ENCODE measurements at regions not wholly inside any gene's neighbourhood (a gene's known extent, or its start where the extent isn't known, plus 50 kb on each side); places are given as distances from the start of the nearest gene placed in this dataset.

- Histone ChIP-seq H2AFZ (ENCODE audit: low read length) (no peak overlapping the region), H4K20me1 (ENCODE audit: control insufficient read depth, extremely low read depth, insufficient read depth, low read length) (no peaks in the 10 kb centered on the region), H3K4me3 (replicated peaks in 1 of 4; ENCODE audit: control extremely low read depth in 1 of 4, insufficient read depth in 1 of 4, low read depth in 3 of 4, low read length in 4 of 4) (no peak overlapping the region), H3K27ac (ENCODE audit: insufficient read depth, low read length) (no peak overlapping the region), H3K9me3 (ENCODE audit: control insufficient read depth, insufficient read depth, low read depth, low read length) (no peaks in the 10 kb centered on the region), H3K4me2 (ENCODE audit: extremely low read depth, insufficient read depth, low read length) (no peak overlapping the region), H3K79me2 (ENCODE audit: control insufficient read depth, insufficient read depth, low read length) (no peaks in the 10 kb centered on the region), H3K9ac (ENCODE audit: insufficient read depth, low read length) (no peak overlapping the region), H3K36me3 (ENCODE audit: control insufficient read depth, insufficient read depth, low read length) (no peaks in the 10 kb centered on the region), H3K4me1 (ENCODE audit: control insufficient read depth, extremely low read depth, insufficient read depth, low read length) (no peaks in the 10 kb centered on the region), H3K27me3 (ENCODE audit: control insufficient read depth, insufficient read depth, low read length) (no peaks in the 10 kb centered on the region)
- no peak for TF ChIP-seq CTCF (conservative IDR thresholded peaks at IDR 0.05 in 1 of 2, IDR thresholded peaks at IDR 0.05 in 1 of 2; ENCODE audit: low read depth in 1 of 2, low read length in 2 of 2)
- no peak for TF ChIP-seq EZH2 (IDR thresholded peaks at IDR 0.05; ENCODE audit: low read length, missing control alignments)
- no peak for DNase-seq (ENCODE audit: low read depth in 2 of 2)
Measured at GRCh38 chr1:57633056-57633455, 209.2 kb upstream of the DAB1 start.

- Histone ChIP-seq H3K9me3 (ENCODE audit: control insufficient read depth, insufficient read depth, low read depth, low read length) (no peaks in the 10 kb centered on the region), H3K79me2 (ENCODE audit: control insufficient read depth, insufficient read depth, low read length) (no peaks in the 10 kb centered on the region), H3K27ac (ENCODE audit: insufficient read depth, low read length) (no peak overlapping the region), H3K27me3 (ENCODE audit: control insufficient read depth, insufficient read depth, low read length) (no peaks in the 10 kb centered on the region), H3K9ac (ENCODE audit: insufficient read depth, low read length) (no peak overlapping the region), H3K36me3 (ENCODE audit: control insufficient read depth, insufficient read depth, low read length) (no peaks in the 10 kb centered on the region), H2AFZ (ENCODE audit: low read length) (no peak overlapping the region), H3K4me3 (replicated peaks in 1 of 4; ENCODE audit: control extremely low read depth in 1 of 4, insufficient read depth in 1 of 4, low read depth in 3 of 4, low read length in 4 of 4) (no peak overlapping the region), H3K4me1 (ENCODE audit: control insufficient read depth, extremely low read depth, insufficient read depth, low read length) (no peaks in the 10 kb centered on the region), H4K20me1 (ENCODE audit: control insufficient read depth, extremely low read depth, insufficient read depth, low read length) (no peaks in the 10 kb centered on the region), H3K4me2 (ENCODE audit: extremely low read depth, insufficient read depth, low read length) (no peak overlapping the region)
- TF ChIP-seq EZH2 (IDR thresholded peaks at IDR 0.05; ENCODE audit: low read length, missing control alignments) (no peak), CTCF (conservative IDR thresholded peaks at IDR 0.05 in 1 of 2, IDR thresholded peaks at IDR 0.05 in 1 of 2; ENCODE audit: low read depth in 1 of 2, low read length in 2 of 2) (no peak)
- DNase-seq (ENCODE audit: low read depth in 2 of 2) = peak in 1 of 2 donors; percentile 35
Measured at GRCh38 chr1:57632401-57632800, 208.5 kb upstream of the DAB1 start.

GRCh38 chr1:57627612-57628011 is 203.8 kb upstream of the DAB1 start:
- H3K79me2 ChIP-seq (ENCODE audit: control insufficient read depth, insufficient read depth, low read length) = no peaks in the 10 kb centered on the region
- H3K4me2 ChIP-seq (ENCODE audit: extremely low read depth, insufficient read depth, low read length) = no peak overlapping the region
- no peak overlapping the region for H3K9ac ChIP-seq (ENCODE audit: insufficient read depth, low read length)
- no peaks in the 10 kb centered on the region for H4K20me1 ChIP-seq (ENCODE audit: control insufficient read depth, extremely low read depth, insufficient read depth, low read length)
- no peaks in the 10 kb centered on the region for H3K36me3 ChIP-seq (ENCODE audit: control insufficient read depth, insufficient read depth, low read length)
- no peaks in the 10 kb centered on the region for H3K27me3 ChIP-seq (ENCODE audit: control insufficient read depth, insufficient read depth, low read length)
- TF ChIP-seq CTCF (conservative IDR thresholded peaks at IDR 0.05 in 1 of 2, IDR thresholded peaks at IDR 0.05 in 1 of 2; ENCODE audit: low read depth in 1 of 2, low read length in 2 of 2) (no peak), EZH2 (IDR thresholded peaks at IDR 0.05; ENCODE audit: low read length, missing control alignments) (no peak)
- H3K27ac ChIP-seq (ENCODE audit: insufficient read depth, low read length) = no peak overlapping the region
- no peak overlapping the region for H2AFZ ChIP-seq (ENCODE audit: low read length)
- no peaks in the 10 kb centered on the region for H3K9me3 ChIP-seq (ENCODE audit: control insufficient read depth, insufficient read depth, low read depth, low read length)
- H3K4me3 ChIP-seq (replicated peaks in 1 of 4; ENCODE audit: control extremely low read depth in 1 of 4, insufficient read depth in 1 of 4, low read depth in 3 of 4, low read length in 4 of 4) = no peak overlapping the region
- no peaks in the 10 kb centered on the region for H3K4me1 ChIP-seq (ENCODE audit: control insufficient read depth, extremely low read depth, insufficient read depth, low read length)
- no peak for DNase-seq (ENCODE audit: low read depth in 2 of 2)
